Common myeloid progenitor, CD34-positive (primary cell): ENCODE measurements at regions not wholly inside any gene's neighbourhood (a gene's known extent, or its start where the extent isn't known, plus 50 kb on each side); places are given as distances from the start of the nearest gene placed in this dataset.
"Not testable (repeated sequence)": the region's sequence is repeated elsewhere in the genome, so short reads cannot be mapped to it uniquely, and the experiment has no call there.

Experiments
- CTCF ChIA-PET: fragments of 350-600 bp; sonication (Branson Sonifier 250); formaldehyde crosslinking; loops from one replicate; lab custom pipeline; 2021; ENCODE audit warnings: antibody characterized with exemption; lab: Charles Lee
- POLR2A ChIA-PET: fragments of 350-600 bp; sonication (Branson Sonifier 250); formaldehyde crosslinking; loops from one replicate; lab custom pipeline; 2021; ENCODE audit warnings: antibody characterized with exemption; lab: Charles Lee
- DNase-seq, 3 donors: peaks; one replicate each; pipeline versions ENCODE4 v3.0.0 to v3.0.0-alpha.2; 2013
- H3K27ac ChIP-seq, 2 experiments: 1 replicate in 1 of 2; 2 replicates in 1 of 2; pipeline ENCODE4 v1.7.0; 2013; ENCODE audit warnings: inconsistent platforms in 2 of 2, low read length in 2 of 2, mild to moderate bottlenecking in 2 of 2, low read depth in 1 of 2, moderate library complexity in 1 of 2; ENCODE audit not compliant: severe bottlenecking in 2 of 2, insufficient read depth in 1 of 2, poor library complexity in 1 of 2
- H3K27me3 ChIP-seq, 5 experiments: replicated peaks in 2 of 5; 1 replicate in 3 of 5; 2 replicates in 2 of 5; pipeline versions ENCODE4 v1.6.1 to v1.7.0; 2013; ENCODE audit warnings: low read length in 4 of 5, mild to moderate bottlenecking in 2 of 5, moderate library complexity in 2 of 5, inconsistent platforms in 1 of 5; ENCODE audit not compliant: insufficient read depth in 5 of 5, control insufficient read depth in 4 of 5
- H3K36me3 ChIP-seq, 4 experiments: 1 replicate in 2 of 4; 2 replicates in 2 of 4; pipeline versions ENCODE4 v1.6.1 to v1.7.0; 2013; ENCODE audit warnings: low read length in 3 of 4, control low read depth in 1 of 4, mild to moderate bottlenecking in 1 of 4; ENCODE audit not compliant: control insufficient read depth in 4 of 4, insufficient read depth in 4 of 4
- H3K4me1 ChIP-seq, 4 experiments: 1 replicate in 3 of 4; 2 replicates in 1 of 4; pipeline versions ENCODE4 v1.6.1 to v1.7.1; 2013; ENCODE audit warnings: low read length in 3 of 4, mild to moderate bottlenecking in 3 of 4, control low read depth in 1 of 4, inconsistent platforms in 1 of 4, moderate library complexity in 1 of 4; ENCODE audit not compliant: control insufficient read depth in 4 of 4, insufficient read depth in 4 of 4; ENCODE audit errors: control extremely low read depth in 1 of 4
- H3K4me3 ChIP-seq, 7 experiments: 1 replicate in 4 of 7; 2 replicates in 3 of 7; pipeline versions ENCODE4 v1.5.1 to v1.7.0; 2013; ENCODE audit warnings: mild to moderate bottlenecking in 7 of 7, low read length in 6 of 7, moderate library complexity in 6 of 7, inconsistent platforms in 2 of 7, low read depth in 2 of 7, control low read depth in 1 of 7; ENCODE audit not compliant: insufficient read depth in 4 of 7, control insufficient read depth in 1 of 7; ENCODE audit errors: extremely low read depth in 1 of 7
- H3K9me3 ChIP-seq, 5 experiments: 1 replicate in 4 of 5; 2 replicates in 1 of 5; pipeline versions ENCODE4 v1.6.1 to v1.7.1; 2013; ENCODE audit warnings: low read length in 4 of 5, mild to moderate bottlenecking in 2 of 5, inconsistent platforms in 1 of 5, low read depth in 1 of 5, moderate library complexity in 1 of 5; ENCODE audit not compliant: control insufficient read depth in 4 of 5, insufficient read depth in 2 of 5; ENCODE audit errors: control extremely low read depth in 1 of 5
- WGBS: methylation state at CpG from one replicate; pipeline ENCODE4 v1.1.5; 2013; ENCODE audit not compliant: insufficient coverage; 5-methylcytosine and 5-hydroxymethylcytosine counted together

- Histone ChIP-seq H3K27ac (no peak overlapping the region), H3K27me3 (no peaks in the 10 kb centered on the region), H3K36me3 (no peaks in the 10 kb centered on the region), H3K4me3 (no peak overlapping the region), H3K9me3 (peaks cover 0 to 4% (median 0%) of the 10 kb centered on the region in 5 experiments), H3K4me1 (peaks cover 0 to 4% (median 1%) of the 10 kb centered on the region in 4 experiments)
- ChIA-PET CTCF (no interaction called here), POLR2A (no interaction called here)
- DNase-seq: no peak
Observed at GRCh38 chrX:13386636-13387035, 66.8 kb upstream of the ATXN3L start.

- no peak overlapping the region for H3K27ac ChIP-seq
- H3K36me3 ChIP-seq: no peaks in the 10 kb centered on the region
- ChIA-PET POLR2A (no interaction called here), CTCF (no interaction called here)
- H3K27me3 ChIP-seq: peaks cover 0 to 4% (median 0%) of the 10 kb centered on the region in 5 experiments
- H3K4me3 ChIP-seq: no peak overlapping the region
- WGBS: 60% methylated on average over 2 of the region's 3 CpGs
- no peak for DNase-seq
- H3K4me1 ChIP-seq: peaks cover 0 to 4% (median 1%) of the 10 kb centered on the region in 4 experiments
- peaks cover 0 to 4% (median 0%) of the 10 kb centered on the region in 5 experiments for H3K9me3 ChIP-seq
Observed at GRCh38 chrX:13386092-13386491, 66.2 kb upstream of the ATXN3L start.

- WGBS: 90% methylated on average over 3 of the region's 5 CpGs
- DNase-seq: peak in 1 of 3 donors; percentile 8
- peaks cover 0 to 4% (median 0%) of the 10 kb centered on the region in 5 experiments for H3K27me3 ChIP-seq
- CTCF ChIA-PET: interaction anchor here (0.6 kb wide), 1 partner anchor 143 kb away, joined by 3 read pairs; no protein-coding TSS in a partner anchor
- H3K4me1 ChIP-seq: peaks cover 0 to 4% (median 1%) of the 10 kb centered on the region in 4 experiments
- POLR2A ChIA-PET: no interaction called here
- H3K27ac ChIP-seq: no peak overlapping the region
- H3K4me3 ChIP-seq: no peak overlapping the region
- H3K9me3 ChIP-seq: no peaks in the 10 kb centered on the region
- H3K36me3 ChIP-seq: no peaks in the 10 kb centered on the region
Observed at GRCh38 chrX:13383907-13384306, 64.1 kb upstream of the ATXN3L start.

GRCh38 chrX:13381514-13381913 is 61.7 kb upstream of the ATXN3L start:
- ChIA-PET POLR2A (no interaction called here), CTCF (no interaction called here)
- H3K36me3 ChIP-seq: no peaks in the 10 kb centered on the region
- peaks cover 3 to 13% (median 5%) of the 10 kb centered on the region in 4 experiments for H3K4me1 ChIP-seq
- peaks cover 0 to 8% (median 0%) of the 10 kb centered on the region in 5 experiments for H3K27me3 ChIP-seq
- no peak for DNase-seq
- no peak overlapping the region for H3K27ac ChIP-seq
- H3K9me3 ChIP-seq: no peaks in the 10 kb centered on the region
- H3K4me3 ChIP-seq: no peak overlapping the region
- WGBS: no CpG with 5 or more reads among the region's 2 CpGs

- POLR2A ChIA-PET: no interaction called here
- Histone ChIP-seq H3K4me1 (peaks cover 0 to 14% (median 5%) of the 10 kb centered on the region in 4 experiments), H3K27ac (no peak overlapping the region), H3K27me3 (peaks cover 0 to 10% (median 0%) of the 10 kb centered on the region in 5 experiments), H3K4me3 (no peak overlapping the region), H3K36me3 (no peaks in the 10 kb centered on the region), H3K9me3 (no peaks in the 10 kb centered on the region)
- WGBS: 50% methylated on average over 2 of the region's 2 CpGs
- CTCF ChIA-PET: no interaction called here
- no peak for DNase-seq
Observed at GRCh38 chrX:13380211-13380610, 60.4 kb upstream of the ATXN3L start.

GRCh38 chrX:13378562-13379518 is 59.0 kb upstream of the ATXN3L start:
- H3K4me1 ChIP-seq: peaks cover 0 to 17% (median 5%) of the 10 kb centered on the region in 4 experiments
- peak in 1 of 3 donors; percentile 16 for DNase-seq
- CTCF ChIA-PET, POLR2A ChIA-PET, H3K4me3 ChIP-seq, H3K36me3 ChIP-seq, H3K27ac ChIP-seq, H3K9me3 ChIP-seq: not testable (repeated sequence)
- H3K27me3 ChIP-seq: peaks cover 0 to 10% (median 0%) of the 10 kb centered on the region in 5 experiments
- WGBS: 86% methylated on average over 46 of the region's 60 CpGs

GRCh38 chrX:13377550-13377934 is 57.7 kb upstream of the ATXN3L start:
- ChIA-PET CTCF (no interaction called here), POLR2A (no interaction called here)
- 91% methylated on average over 6 of the region's 7 CpGs for WGBS
- Histone ChIP-seq H3K36me3 (no peaks in the 10 kb centered on the region), H3K9me3 (no peaks in the 10 kb centered on the region), H3K4me3 (no peak overlapping the region), H3K27ac (no peak overlapping the region), H3K4me1 (peaks cover 0 to 23% (median 5%) of the 10 kb centered on the region in 4 experiments), H3K27me3 (peaks cover 0 to 10% (median 0%) of the 10 kb centered on the region in 5 experiments)
- DNase-seq: peak in 1 of 3 donors; percentile 35
